Naive thymus-derived CD4-positive, alpha-beta T cell (primary cell): ENCODE measurements at regions not wholly inside any gene's neighbourhood (a gene's known extent, or its start where the extent isn't known, plus 50 kb on each side); places are given as distances from the start of the nearest gene placed in this dataset.

Experiments
- ATAC-seq: fragments of 150-1000 bp; cut with Tn5 transposase; 2 replicates; pipeline ENCODE4 v1.10.0; 2021; ENCODE audit warnings: mild to moderate bottlenecking, moderate library complexity
- CTCF ChIA-PET: fragments of 350-600 bp; sonication (Branson Sonifier 250); formaldehyde crosslinking; loops from one replicate; lab custom pipeline; 2021; ENCODE audit warnings: antibody characterized with exemption; lab: Charles Lee
- POLR2A ChIA-PET: fragments of 350-600 bp; sonication (Branson Sonifier 250); formaldehyde crosslinking; loops from one replicate; lab custom pipeline; 2021; ENCODE audit warnings: antibody characterized with exemption, inconsistent platforms; lab: Charles Lee
- DNase-seq, 9 donors: peaks; one replicate each; pipeline versions ENCODE4 v3.0.0 to v3.0.0-alpha.2; 2020 to 2022; ENCODE audit warnings: mixed read lengths in 1 of 9
- H3K27ac ChIP-seq: one replicate; pipeline ENCODE4 v1.7.0; 2013; ENCODE audit warnings: mild to moderate bottlenecking, low read depth, low read length, moderate library complexity
- H3K27me3 ChIP-seq, 2 donors: one replicate each; pipeline ENCODE4 v1.7.0; 2013; ENCODE audit warnings: low read length in 2 of 2, mild to moderate bottlenecking in 2 of 2, moderate library complexity in 2 of 2; ENCODE audit not compliant: control insufficient read depth in 2 of 2, insufficient read depth in 2 of 2
- H3K36me3 ChIP-seq, 3 experiments: 1 replicate in 2 of 3; 2 replicates in 1 of 3; pipeline ENCODE4 v1.7.0; 2013; ENCODE audit warnings: low read length in 3 of 3, mild to moderate bottlenecking in 3 of 3, moderate library complexity in 1 of 3; ENCODE audit not compliant: insufficient read depth in 3 of 3, control insufficient read depth in 2 of 3
- H3K4me1 ChIP-seq, 2 donors: one replicate each; pipeline ENCODE4 v1.7.0; 2013; ENCODE audit warnings: low read length in 2 of 2, mild to moderate bottlenecking in 2 of 2, moderate library complexity in 1 of 2; ENCODE audit not compliant: control insufficient read depth in 2 of 2, insufficient read depth in 2 of 2
- H3K4me3 ChIP-seq: 2 replicates; pipeline ENCODE4 v1.7.0; 2013; ENCODE audit warnings: mild to moderate bottlenecking, low read length
- H3K9me3 ChIP-seq, 3 experiments: 1 replicate in 2 of 3; 2 replicates in 1 of 3; pipeline ENCODE4 v1.7.0; 2013; ENCODE audit warnings: low read length in 3 of 3; ENCODE audit not compliant: control insufficient read depth in 2 of 3
- H3K27ac Mint-ChIP-seq, 9 donors: one replicate each; pipeline ENCODE4 v1.8.0; 2020 to 2022; ENCODE audit warnings: mixed read lengths in 9 of 9, mild to moderate bottlenecking in 8 of 9, moderate library complexity in 5 of 9, inconsistent platforms in 2 of 9
- H3K27me3 Mint-ChIP-seq, 5 donors: one replicate each; pipeline ENCODE4 v1.8.0; 2021 to 2022; ENCODE audit warnings: mixed read lengths in 5 of 5, mild to moderate bottlenecking in 1 of 5
- H3K36me3 Mint-ChIP-seq, 5 donors: one replicate each; pipeline ENCODE4 v1.8.0; 2020 to 2022; ENCODE audit warnings: mixed read lengths in 5 of 5, mild to moderate bottlenecking in 3 of 5, inconsistent platforms in 1 of 5
- H3K4me1 Mint-ChIP-seq, 7 donors: one replicate each; pipeline ENCODE4 v1.8.0; 2020 to 2022; ENCODE audit warnings: mixed read lengths in 7 of 7, mild to moderate bottlenecking in 3 of 7, inconsistent platforms in 1 of 7
- H3K4me3 Mint-ChIP-seq, 10 donors: one replicate each; pipeline ENCODE4 v1.8.0; 2020 to 2022; ENCODE audit warnings: mild to moderate bottlenecking in 10 of 10, mixed read lengths in 10 of 10, moderate library complexity in 6 of 10, inconsistent platforms in 2 of 10
- H3K9me3 Mint-ChIP-seq, 11 donors: one replicate each; pipeline ENCODE4 v1.8.0; 2020 to 2022; ENCODE audit warnings: mixed read lengths in 11 of 11, mild to moderate bottlenecking in 4 of 11, inconsistent platforms in 1 of 11, moderate library complexity in 1 of 11
- intact Hi-C, 2 donors: fragments of 100-400 bp; cut with micrococcal nuclease; formaldehyde crosslinking; loops; one replicate each; pipeline ENCODE4 v1.15.1; 2023

DNA sequence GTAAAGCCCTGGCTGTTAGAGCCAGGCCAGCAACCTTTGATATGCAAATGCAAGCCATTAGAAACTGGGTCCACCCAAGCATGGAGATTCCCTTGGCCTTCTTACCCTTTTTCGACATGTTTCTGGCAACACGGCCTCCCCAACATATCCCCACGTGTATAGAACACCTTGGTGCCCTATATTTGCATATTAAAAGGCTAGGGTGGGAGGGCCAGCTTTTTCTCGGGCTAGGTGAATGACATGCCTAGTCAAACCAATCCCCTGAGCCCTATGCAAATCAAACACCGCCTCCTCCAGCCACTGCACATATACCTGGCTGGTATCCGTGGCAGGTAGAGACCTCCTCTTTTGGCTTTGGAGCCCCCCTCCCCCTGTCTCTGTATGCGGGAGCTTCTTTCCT, 55.6 kb upstream of the ZFR start:
- ATAC-seq (no peak), DNase-seq (no peak)
- H3K9me3 Mint-ChIP-seq, result peaks cover 0 to 2% (median 0%) of the 10 kb centered on the region in 11 donors
- ChIA-PET POLR2A (no interaction called here), CTCF (interaction anchor here (0.7 kb wide), 1 partner anchor 112 kb away, joined by 4 read pairs; no protein-coding TSS in a partner anchor)
- Histone ChIP-seq H3K4me3 (no peak overlapping the region), H3K27ac (no peak overlapping the region), H3K9me3 (no peaks in the 10 kb centered on the region), H3K4me1 (peaks cover 0 to 1% of the 10 kb centered on the region in 2 donors), H3K27me3 (no peaks in the 10 kb centered on the region), H3K36me3 (no peaks in the 10 kb centered on the region)
- H3K4me1 Mint-ChIP-seq, result peaks cover 11 to 28% (median 16%) of the 10 kb centered on the region in 7 donors
- no peak overlapping the region for H3K27ac Mint-ChIP-seq
- intact Hi-C loops, result no loop called here
- peaks cover 0 to 7% (median 3%) of the 10 kb centered on the region in 5 donors for H3K27me3 Mint-ChIP-seq
- H3K4me3 Mint-ChIP-seq, result peak overlapping the region in 1 of 10 donors; percentile 38
- H3K36me3 Mint-ChIP-seq, result no peaks in the 10 kb centered on the region

DNA sequence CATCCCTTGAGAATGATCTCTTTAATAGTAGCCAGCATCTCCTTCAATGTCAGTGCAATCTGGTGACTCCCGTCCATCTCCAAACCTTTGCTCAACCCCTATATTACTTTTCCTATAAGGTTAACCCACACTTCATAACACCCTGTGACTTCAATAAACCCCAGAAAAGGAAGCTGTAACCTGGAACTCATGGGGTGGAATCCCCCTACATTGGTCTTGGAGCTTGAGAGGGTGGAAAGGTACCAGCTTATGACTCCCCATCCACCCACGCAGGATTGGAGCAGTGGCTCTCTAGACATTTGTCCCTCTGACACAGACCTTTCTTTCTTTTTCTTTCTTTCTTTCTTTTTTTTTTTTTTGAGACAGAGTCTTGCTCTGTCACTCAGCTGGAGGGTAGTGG, 54.7 kb upstream of the ZFR start:
- H3K36me3 ChIP-seq, result no peaks in the 10 kb centered on the region
- H3K4me3 ChIP-seq, result no peak overlapping the region
- no peak overlapping the region for H3K4me3 Mint-ChIP-seq
- peaks cover 2 to 18% (median 8%) of the 10 kb centered on the region in 7 donors for H3K4me1 Mint-ChIP-seq
- no peaks in the 10 kb centered on the region for H3K9me3 Mint-ChIP-seq
- ATAC-seq, result no peak
- ChIA-PET POLR2A (interaction anchor here (0.7 to 1.3 kb wide), 2 partner anchors 14 to 135 kb away, joined by 3 to 4 read pairs; no protein-coding TSS in a partner anchor), CTCF (interaction anchor here (1.3 to 1.4 kb wide), 2 partner anchors 10 to 87 kb away, joined by 3 to 9 read pairs; no protein-coding TSS in a partner anchor)
- intact Hi-C loops, result no loop called here
- H3K4me1 ChIP-seq, result no peaks in the 10 kb centered on the region
- no peaks in the 10 kb centered on the region for H3K27me3 ChIP-seq
- DNase-seq, result no peak
- H3K36me3 Mint-ChIP-seq, result no peaks in the 10 kb centered on the region
- no peak overlapping the region for H3K27ac ChIP-seq
- H3K27ac Mint-ChIP-seq, result no peak overlapping the region
- H3K9me3 ChIP-seq, result no peaks in the 10 kb centered on the region
- peaks cover 0 to 4% (median 0%) of the 10 kb centered on the region in 5 donors for H3K27me3 Mint-ChIP-seq

DNA sequence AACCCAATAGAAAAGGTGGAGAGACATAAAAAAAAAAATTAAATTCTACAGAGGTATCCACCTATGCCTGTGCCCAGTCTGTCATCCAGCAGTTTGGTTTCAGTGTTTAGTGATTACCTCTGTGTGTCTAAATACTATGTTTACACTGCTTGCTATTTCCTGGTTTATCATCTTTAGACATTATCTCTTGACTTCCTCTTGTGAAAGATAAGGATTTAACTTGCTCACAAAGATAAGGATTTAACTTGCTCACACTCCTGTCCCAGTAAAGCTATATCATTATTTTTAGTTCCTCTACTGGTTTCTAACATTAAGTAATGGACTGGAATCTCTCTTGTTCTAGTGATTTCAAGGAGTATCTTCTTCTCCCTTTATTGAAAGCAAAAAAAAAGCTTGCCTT, 53.9 kb upstream of the ZFR start:
- peak; percentile 63 for ATAC-seq
- Histone ChIP-seq H3K9me3 (no peaks in the 10 kb centered on the region), H3K4me3 (no peak overlapping the region), H3K27ac (no peak overlapping the region), H3K27me3 (no peaks in the 10 kb centered on the region), H3K4me1 (no peaks in the 10 kb centered on the region), H3K36me3 (no peaks in the 10 kb centered on the region)
- DNase-seq, result no peak
- CTCF ChIA-PET, result interaction anchor here (0.5 to 1.4 kb wide), 3 partner anchors 8 to 88 kb away, joined by 3 to 9 read pairs (median 4); no protein-coding TSS in a partner anchor
- intact Hi-C loops, result no loop called here
- Mint-ChIP-seq H3K36me3 (no peaks in the 10 kb centered on the region), H3K27ac (peak overlapping the region in 1 of 9 donors; percentile 36), H3K4me1 (peaks cover 0 to 17% (median 7%) of the 10 kb centered on the region in 7 donors), H3K27me3 (peaks cover 0 to 4% (median 0%) of the 10 kb centered on the region in 5 donors), H3K4me3 (no peak overlapping the region), H3K9me3 (no peaks in the 10 kb centered on the region)
- POLR2A ChIA-PET, result interaction anchor here (0.7 to 1.3 kb wide), 2 partner anchors 15 to 136 kb away, joined by 3 to 4 read pairs; no protein-coding TSS in a partner anchor

DNA sequence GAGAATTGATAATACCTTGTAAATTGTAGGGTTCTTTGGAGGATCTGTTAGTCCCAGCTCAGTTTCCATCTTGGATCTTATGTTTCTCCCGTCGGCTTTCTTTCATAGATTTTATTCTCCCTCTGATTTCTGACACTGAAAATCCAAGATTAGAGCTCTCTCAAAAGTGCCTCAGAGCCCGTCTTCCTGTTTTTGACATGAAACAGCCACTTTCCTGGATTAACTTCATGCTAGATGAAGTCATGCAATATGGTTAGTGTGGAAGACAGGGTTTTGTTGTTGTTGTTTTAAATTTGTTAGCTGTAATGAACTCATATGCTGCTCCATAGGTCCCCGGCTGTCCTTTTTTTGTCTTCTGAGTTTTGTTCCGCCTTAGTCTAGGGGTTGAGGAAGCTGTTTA, 51.6 kb upstream of the ZFR start:
- no peaks in the 10 kb centered on the region for H3K9me3 Mint-ChIP-seq
- POLR2A ChIA-PET, result interaction anchor here (2.3 kb wide), 1 partner anchor 9 kb away, joined by 5 read pairs; no protein-coding TSS in a partner anchor
- CTCF ChIA-PET, result interaction anchor here (0.6 to 1.5 kb wide), 4 partner anchors 38 to 154 kb away, joined by 3 to 9 read pairs (median 6); no protein-coding TSS in a partner anchor
- peaks cover 0 to 17% (median 5%) of the 10 kb centered on the region in 7 donors for H3K4me1 Mint-ChIP-seq
- Histone ChIP-seq H3K27ac (no peak overlapping the region), H3K27me3 (no peaks in the 10 kb centered on the region), H3K36me3 (no peaks in the 10 kb centered on the region), H3K4me1 (no peaks in the 10 kb centered on the region), H3K9me3 (no peaks in the 10 kb centered on the region), H3K4me3 (no peak overlapping the region)
- no peak overlapping the region for H3K4me3 Mint-ChIP-seq
- no peak overlapping the region for H3K27ac Mint-ChIP-seq
- intact Hi-C loops, result no loop called here
- peaks cover 0 to 3% (median 0%) of the 10 kb centered on the region in 5 donors for H3K27me3 Mint-ChIP-seq
- DNase-seq, result no peak
- no peaks in the 10 kb centered on the region for H3K36me3 Mint-ChIP-seq
- ATAC-seq, result no peak

DNA sequence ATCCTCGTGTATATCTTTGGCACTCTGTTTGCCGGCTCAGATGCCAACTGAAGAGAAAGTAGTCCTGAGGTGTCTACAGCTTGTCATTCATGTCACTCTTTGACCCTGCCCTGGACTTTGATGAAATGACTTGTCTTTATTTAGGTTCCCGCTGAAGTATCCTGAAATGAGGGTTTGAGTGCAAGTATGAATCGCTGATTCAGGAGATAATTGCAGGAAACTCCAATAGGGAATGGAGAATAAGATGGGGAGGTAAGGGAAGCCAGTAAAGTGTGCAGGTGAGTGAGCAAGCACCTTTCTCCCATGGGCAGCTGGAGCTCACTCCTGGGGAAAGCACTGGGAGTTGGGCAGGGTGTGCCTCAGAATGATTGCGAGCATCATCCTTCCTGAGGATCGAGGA, 50.3 kb upstream of the ZFR start:
- Histone ChIP-seq H3K4me3 (no peak overlapping the region), H3K27me3 (no peaks in the 10 kb centered on the region), H3K27ac (no peak overlapping the region), H3K36me3 (no peaks in the 10 kb centered on the region), H3K9me3 (no peaks in the 10 kb centered on the region), H3K4me1 (no peaks in the 10 kb centered on the region)
- no peak overlapping the region for H3K27ac Mint-ChIP-seq
- no peak overlapping the region for H3K4me3 Mint-ChIP-seq
- peaks cover 3 to 20% (median 7%) of the 10 kb centered on the region in 7 donors for H3K4me1 Mint-ChIP-seq
- no peaks in the 10 kb centered on the region for H3K9me3 Mint-ChIP-seq
- DNase-seq (no peak), ATAC-seq (no peak)
- no peaks in the 10 kb centered on the region for H3K27me3 Mint-ChIP-seq
- CTCF ChIA-PET, result interaction anchor here (2.1 kb wide), 1 partner anchor 95 kb away, joined by 13 read pairs; no protein-coding TSS in a partner anchor
- H3K36me3 Mint-ChIP-seq, result no peaks in the 10 kb centered on the region
- intact Hi-C loops, result no loop called here
- POLR2A ChIA-PET, result interaction anchor here (0.9 to 1.0 kb wide), 2 partner anchors 90 to 95 kb away, joined by 3 read pairs; partner anchors contain the start of gene SUB1
